ENCODE measurements at regions not wholly inside any gene's neighbourhood (a gene's known extent, or its start where the extent isn't known, plus 50 kb on each side); places are given as distances from the start of the nearest gene placed in this dataset.

DNA sequence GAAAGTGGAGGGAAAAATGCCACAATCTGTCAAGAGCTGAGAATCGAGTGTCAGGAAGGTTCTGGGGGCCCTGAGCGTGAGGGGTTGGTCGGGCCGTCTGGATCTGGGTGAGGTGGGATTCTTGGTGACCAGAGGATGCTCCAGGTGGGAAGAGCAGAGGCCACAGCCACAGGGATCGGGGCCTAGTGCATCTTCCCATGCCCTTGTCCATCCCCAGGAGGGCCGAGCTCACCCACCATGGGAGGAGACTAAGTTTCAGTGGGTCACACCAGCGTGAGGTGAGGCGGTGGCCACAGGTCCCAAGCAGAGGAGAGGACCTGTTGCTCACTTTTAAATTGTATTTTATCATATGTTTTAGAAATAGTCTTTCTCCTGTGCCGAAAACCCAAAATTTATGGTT, 70.0 kb downstream of the TMEM18 start:
- no peak overlapping the region for H4K91ac ChIP-seq (replicated peaks; ENCODE audit: insufficient read length, low read length)
- H3K27me3 ChIP-seq (replicated peaks in 1 of 4; ENCODE audit: control insufficient read depth in 3 of 4, extremely low read depth in 1 of 4, insufficient read depth in 3 of 4, low read length in 3 of 4), result 0 out of 7 replicates have a peak, but pooled peaks cover 0 to 2% (median 0%) of the 10 kb centered on the region in 4 experiments
- H2BK15ac ChIP-seq (ENCODE audit: low read length), result no peak overlapping the region
- no peak overlapping the region for H2AK5ac ChIP-seq (ENCODE audit: low read depth, low read length)
- CTCF ChIA-PET (ENCODE audit: partially characterized antibody), result interaction anchor here (1.2 kb wide), 1 partner anchor 190 kb away, joined by 3 read pairs; no protein-coding TSS in a partner anchor
- FAIRE-seq (no peak), DNase-seq (ENCODE audit: low read depth in 1 of 2, low spot score in 2 of 2) (no peak)
- H3K79me1 ChIP-seq (ENCODE audit: low read depth, low read length), result no peaks in the 10 kb centered on the region
- no peak overlapping the region for H4K5ac ChIP-seq (ENCODE audit: insufficient read length, low read depth, low read length)
- H2BK20ac ChIP-seq (ENCODE audit: low read length), result no peak overlapping the region
- POLR2A ChIA-PET (ENCODE audit: partially characterized antibody), result no interaction called here
- no peak overlapping the region for H3K9ac ChIP-seq (replicated peaks in 1 of 4; ENCODE audit: extremely low read depth in 1 of 4, low read depth in 3 of 4, low read length in 3 of 4)
- H2BK5ac ChIP-seq (ENCODE audit: low read depth, low read length), result no peak overlapping the region
- no peak overlapping the region for H3K27ac ChIP-seq (ENCODE audit: low read depth, low read length)
- peaks cover 0 to 7% of the 10 kb centered on the region in 2 experiments for H4K20me1 ChIP-seq (replicated peaks in 1 of 2; ENCODE audit: control insufficient read depth in 1 of 2, insufficient read depth in 2 of 2, low read length in 2 of 2)
- no peak overlapping the region for H3K4me3 ChIP-seq (ENCODE audit: extremely low read depth in 1 of 4, insufficient read depth in 2 of 4, low read depth in 3 of 4, low read length in 4 of 4)
- H3K23ac ChIP-seq (ENCODE audit: insufficient read length), result no peak overlapping the region
- H3K18ac ChIP-seq (ENCODE audit: extremely low read depth, low read length), result no peak overlapping the region
- H3K79me2 ChIP-seq (ENCODE audit: control insufficient read depth in 1 of 2, insufficient read depth in 2 of 2, low read length in 2 of 2), result no peaks in the 10 kb centered on the region
- no peaks in the 10 kb centered on the region; a peak in 1 of 4 replicates for H3K9me3 ChIP-seq (ENCODE audit: insufficient read depth in 2 of 2, low read depth in 1 of 2, low read length in 1 of 2)
- H3K36me3 ChIP-seq (ENCODE audit: control insufficient read depth in 2 of 4, insufficient read depth in 4 of 4, low read length in 3 of 4), result no peaks in the 10 kb centered on the region; a peak in 1 of 8 replicates
- H2BK120ac ChIP-seq (replicated peaks; ENCODE audit: low read depth, low read length), result no peak overlapping the region
- no peak overlapping the region for H2AFZ ChIP-seq (ENCODE audit: low read length)
- WGBS, 2 experiments (ENCODE audit: extremely low coverage in 1 of 2, insufficient coverage in 1 of 2, insufficient read length in 1 of 2, insufficient replicate concordance in 2 of 2, low coverage in 1 of 2, low lambda C conversion rate in 2 of 2, missing lambda C conversion rate in 1 of 2), result 84% methylated on average over 9 of the region's 9 CpGs; no CpG with 5 or more reads in 1 of the 2 experiments
- no peak overlapping the region for H3K4ac ChIP-seq (replicated peaks; ENCODE audit: insufficient read length, low read depth, low read length)
- H3K14ac ChIP-seq (ENCODE audit: insufficient read length), result no peak overlapping the region
- TF ChIP-seq, protein P1, sequence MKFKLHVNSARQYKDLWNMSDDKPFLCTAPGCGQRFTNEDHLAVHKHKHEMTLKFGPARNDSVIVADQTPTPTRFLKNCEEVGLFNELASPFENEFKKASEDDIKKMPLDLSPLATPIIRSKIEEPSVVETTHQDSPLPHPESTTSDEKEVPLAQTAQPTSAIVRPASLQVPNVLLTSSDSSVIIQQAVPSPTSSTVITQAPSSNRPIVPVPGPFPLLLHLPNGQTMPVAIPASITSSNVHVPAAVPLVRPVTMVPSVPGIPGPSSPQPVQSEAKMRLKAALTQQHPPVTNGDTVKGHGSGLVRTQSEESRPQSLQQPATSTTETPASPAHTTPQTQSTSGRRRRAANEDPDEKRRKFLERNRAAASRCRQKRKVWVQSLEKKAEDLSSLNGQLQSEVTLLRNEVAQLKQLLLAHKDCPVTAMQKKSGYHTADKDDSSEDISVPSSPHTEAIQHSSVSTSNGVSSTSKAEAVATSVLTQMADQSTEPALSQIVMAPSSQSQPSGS (IDR thresholded peaks at IDR 0.05; ENCODE audit: low read length), result no peak
- no peak for TF ChIP-seq RBBP5 (IDR thresholded peaks at IDR 0.05; ENCODE audit: borderline replicate concordance, low read depth, low read length)
- no peak for TF ChIP-seq SIRT6 (IDR thresholded peaks at IDR 0.05; ENCODE audit: low read length)
- no peak for TF ChIP-seq PHF8 (conservative IDR thresholded peaks at IDR 0.05; ENCODE audit: low read depth, low read length)
- TF ChIP-seq SIX5 (IDR thresholded peaks at IDR 0.05; ENCODE audit: low read depth, low read length), result no peak
- no peak for TF ChIP-seq CHD2 (IDR thresholded peaks at IDR 0.05; ENCODE audit: low read length)
- TF ChIP-seq, protein P2, sequence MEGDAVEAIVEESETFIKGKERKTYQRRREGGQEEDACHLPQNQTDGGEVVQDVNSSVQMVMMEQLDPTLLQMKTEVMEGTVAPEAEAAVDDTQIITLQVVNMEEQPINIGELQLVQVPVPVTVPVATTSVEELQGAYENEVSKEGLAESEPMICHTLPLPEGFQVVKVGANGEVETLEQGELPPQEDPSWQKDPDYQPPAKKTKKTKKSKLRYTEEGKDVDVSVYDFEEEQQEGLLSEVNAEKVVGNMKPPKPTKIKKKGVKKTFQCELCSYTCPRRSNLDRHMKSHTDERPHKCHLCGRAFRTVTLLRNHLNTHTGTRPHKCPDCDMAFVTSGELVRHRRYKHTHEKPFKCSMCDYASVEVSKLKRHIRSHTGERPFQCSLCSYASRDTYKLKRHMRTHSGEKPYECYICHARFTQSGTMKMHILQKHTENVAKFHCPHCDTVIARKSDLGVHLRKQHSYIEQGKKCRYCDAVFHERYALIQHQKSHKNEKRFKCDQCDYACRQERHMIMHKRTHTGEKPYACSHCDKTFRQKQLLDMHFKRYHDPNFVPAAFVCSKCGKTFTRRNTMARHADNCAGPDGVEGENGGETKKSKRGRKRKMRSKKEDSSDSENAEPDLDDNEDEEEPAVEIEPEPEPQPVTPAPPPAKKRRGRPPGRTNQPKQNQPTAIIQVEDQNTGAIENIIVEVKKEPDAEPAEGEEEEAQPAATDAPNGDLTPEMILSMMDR (IDR thresholded peaks at IDR 0.05; ENCODE audit: control extremely low read depth in 1 of 3, insufficient read depth in 1 of 3, low read depth in 1 of 3, low read length in 3 of 3), result no peak
- H3K4me1 ChIP-seq (replicated peaks in 1 of 4; ENCODE audit: control insufficient read depth in 3 of 4, insufficient read depth in 4 of 4, low read length in 3 of 4), result no peaks in the 10 kb centered on the region; a peak in 1 of 7 replicates
- no peak overlapping the region for H3K56ac ChIP-seq (replicated peaks; ENCODE audit: insufficient read length, low read depth, low read length)
- H3K4me2 ChIP-seq (ENCODE audit: insufficient read depth in 1 of 2, low read depth in 2 of 2, low read length in 2 of 2), result no peak overlapping the region
- H4K8ac ChIP-seq (ENCODE audit: extremely low read depth, insufficient read depth, low read length), result no peak overlapping the region
- no peak overlapping the region for H2BK12ac ChIP-seq (ENCODE audit: low read depth, low read length)
- peaks cover 10% of the 10 kb centered on the region; the same call in 1 of the 2 replicates for H3K23me2 ChIP-seq (ENCODE audit: low read depth, low read length)
